GM19238 (cell line): ENCODE measurements at regions not wholly inside any gene's neighbourhood (a gene's known extent, or its start where the extent isn't known, plus 50 kb on each side); places are given as distances from the start of the nearest gene placed in this dataset.
"Not testable (repeated sequence)": the region's sequence is repeated elsewhere in the genome, so short reads cannot be mapped to it uniquely, and the experiment has no call there.

Source experiments
- DNase-seq: peaks from one replicate; pipeline ENCODE4 v3.0.0; 2011; ENCODE audit warnings: low spot score; ENCODE audit not compliant: insufficient read length

GRCh38 chr20:29519610-29520241 lies 1737.7 kb upstream of the DEFB115 start:
- DNase-seq, result not testable (repeated sequence)

GRCh38 chr20:29533566-29534177 lies 1723.8 kb upstream of the DEFB115 start:
- not testable (repeated sequence) for DNase-seq

GRCh38 chr20:29566901-29567635 lies 1690.4 kb upstream of the DEFB115 start:
- DNase-seq, result not testable (repeated sequence)

GRCh38 chr20:29567671-29568070 lies 1689.8 kb upstream of the DEFB115 start:
- not testable (repeated sequence) for DNase-seq

GRCh38 chr20:29570126-29570525 lies 1687.3 kb upstream of the DEFB115 start:
- not testable (repeated sequence) for DNase-seq

GRCh38 chr20:29589530-29589929 lies 1667.9 kb upstream of the DEFB115 start:
- not testable (repeated sequence) for DNase-seq

GRCh38 chr20:29604163-29604562 lies 1653.3 kb upstream of the DEFB115 start:
- not testable (repeated sequence) for DNase-seq

- not testable (repeated sequence) for DNase-seq
Observed at GRCh38 chr20:29606171-29606570, 1651.3 kb upstream of the DEFB115 start.

- not testable (repeated sequence) for DNase-seq
Observed at GRCh38 chr20:29629395-29629794, 1628.1 kb upstream of the DEFB115 start.
